HG02970 (cell line): ENCODE measurements at regions not wholly inside any gene's neighbourhood (a gene's known extent, or its start where the extent isn't known, plus 50 kb on each side); places are given as distances from the start of the nearest gene placed in this dataset.
"Not testable (repeated sequence)": the region's sequence is repeated elsewhere in the genome, so short reads cannot be mapped to it uniquely, and the experiment has no call there.

Source experiments
- ATAC-seq: cut with Tn5 transposase; IDR thresholded peaks from one replicate; pipeline ENCODE4 v1.9.1; 2021; ENCODE audit warnings: mild to moderate bottlenecking, moderate library complexity, moderate number of reproducible peaks; ENCODE audit not compliant: unreplicated experiment, low FRiP score

DNA sequence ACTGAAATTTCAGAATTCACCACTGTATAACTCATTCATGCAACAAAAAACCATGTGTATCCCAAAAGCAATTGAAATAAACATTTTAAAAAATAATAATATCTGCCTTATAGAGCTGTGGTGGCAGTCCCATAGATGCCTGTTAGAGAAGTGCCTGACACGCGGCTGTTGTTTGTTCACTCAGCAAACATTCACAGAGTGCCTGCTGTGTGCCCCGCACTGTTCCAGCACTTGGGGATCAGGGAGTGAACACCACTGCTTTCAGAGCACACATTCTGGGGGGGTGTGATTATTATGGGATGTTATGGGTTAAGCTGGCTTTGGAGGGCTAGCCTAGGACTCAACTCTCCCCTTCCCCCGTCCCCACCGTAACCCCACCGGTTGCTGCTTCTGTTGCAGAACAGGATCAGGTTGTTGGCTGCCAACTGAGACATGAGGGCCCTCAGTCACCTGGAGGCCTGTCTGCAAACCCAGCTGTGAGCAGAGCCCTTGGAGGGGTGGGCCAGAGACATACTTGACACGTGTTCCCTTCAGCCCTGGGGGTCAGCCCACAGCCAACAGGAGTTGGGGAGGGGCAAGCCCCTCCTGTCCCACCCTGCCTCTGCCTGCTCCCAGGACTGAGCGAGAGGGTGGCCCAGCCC, 103.3 kb upstream of the CIBAR2 start:
- no peak for ATAC-seq

- no peak for ATAC-seq
Measured at GRCh38 chr16:85216522-85217375, 104.5 kb upstream of the CIBAR2 start.

GRCh38 chr16:85220125-85220839, 108.0 kb upstream of the CIBAR2 start:
- no peak for ATAC-seq

- ATAC-seq: no peak
Measured at GRCh38 chr16:85220964-85221731, 108.9 kb upstream of the CIBAR2 start.

- ATAC-seq: no peak
Measured at GRCh38 chr16:85221771-85222154, 109.5 kb upstream of the CIBAR2 start.

GRCh38 chr16:85222155-85222863, 110.0 kb upstream of the CIBAR2 start:
- ATAC-seq: no peak

DNA sequence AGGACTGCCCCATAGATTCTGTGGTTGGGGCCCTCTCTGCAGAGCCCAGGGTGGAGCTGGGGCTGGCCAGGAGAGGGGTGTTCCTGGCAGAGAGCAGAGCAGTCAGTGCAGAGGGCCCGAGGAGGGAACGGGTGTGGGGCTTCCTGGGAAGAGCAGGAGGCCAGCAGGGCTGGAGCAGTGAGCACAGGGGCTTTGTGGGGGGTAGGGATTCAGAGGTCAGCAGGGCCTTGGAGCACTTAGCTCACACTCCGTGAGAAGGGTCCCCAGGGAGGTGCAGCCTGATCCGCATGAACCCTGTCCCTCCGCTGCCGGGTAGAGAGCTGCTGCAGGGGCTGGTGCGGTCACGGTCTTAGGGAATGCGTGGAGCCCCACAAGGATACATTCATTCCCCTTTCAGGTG, 113.0 kb upstream of the CIBAR2 start:
- no peak for ATAC-seq

DNA sequence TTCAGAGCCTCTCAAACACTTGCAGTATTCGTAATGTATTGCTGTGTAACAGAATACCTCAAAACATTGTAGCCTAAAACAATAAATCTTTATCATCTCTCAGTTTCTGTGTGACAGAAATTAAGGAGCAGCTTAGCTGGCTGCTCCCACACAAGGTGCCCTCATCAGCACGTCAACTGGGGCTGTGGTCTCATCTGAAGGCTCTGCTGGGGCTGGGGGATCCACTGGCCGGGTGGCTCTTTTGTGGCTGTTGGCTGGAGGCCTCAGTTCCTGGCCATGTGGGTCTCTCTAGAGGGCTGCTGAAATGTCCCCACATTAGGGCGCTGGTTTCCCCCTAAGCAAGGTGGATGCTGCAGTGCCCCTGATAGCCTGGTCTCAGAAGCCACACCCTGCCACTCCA, 113.4 kb upstream of the CIBAR2 start:
- ATAC-seq: no peak

DNA sequence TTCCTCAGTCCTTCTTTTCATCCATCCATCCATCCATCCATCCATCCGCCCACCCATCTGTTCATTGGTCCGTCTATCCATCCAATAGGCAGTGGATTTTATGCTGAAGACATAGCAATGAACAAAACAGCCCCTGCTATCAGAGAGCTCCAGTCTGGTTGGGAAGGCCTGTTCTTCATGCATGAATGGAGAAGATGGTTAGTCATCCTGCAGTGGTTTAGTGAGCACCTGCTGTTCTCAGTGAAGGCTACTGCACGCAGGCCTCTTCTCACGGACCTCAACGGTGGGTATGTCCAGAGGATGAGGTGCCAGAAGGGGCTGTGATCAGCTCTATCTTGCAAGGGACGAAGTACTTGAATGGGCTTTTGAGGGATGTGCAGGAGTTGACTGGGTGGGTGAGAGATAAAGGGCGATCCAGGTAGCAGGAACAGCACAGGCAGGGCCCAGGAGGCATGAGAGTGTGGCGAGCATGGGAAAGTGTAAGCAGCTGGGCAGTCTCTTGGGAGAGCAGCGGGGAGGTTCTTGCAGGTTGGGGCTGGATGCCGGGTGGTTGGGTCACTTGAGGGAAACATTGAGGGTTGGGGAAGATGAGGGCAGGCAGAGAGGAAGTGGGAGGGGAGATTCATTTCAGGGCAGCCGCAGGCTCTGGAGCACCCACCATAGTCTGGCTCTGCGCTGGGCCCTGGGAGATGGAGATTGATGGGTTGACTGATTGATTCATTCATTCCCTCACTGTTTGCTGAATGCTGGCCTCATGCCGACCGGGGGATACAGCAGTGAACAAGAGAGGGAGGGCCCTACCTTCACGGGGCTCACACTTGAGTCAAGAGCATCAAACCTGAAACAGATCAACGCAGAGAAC, 115.0 kb upstream of the CIBAR2 start:
- ATAC-seq: peak; percentile 74

DNA sequence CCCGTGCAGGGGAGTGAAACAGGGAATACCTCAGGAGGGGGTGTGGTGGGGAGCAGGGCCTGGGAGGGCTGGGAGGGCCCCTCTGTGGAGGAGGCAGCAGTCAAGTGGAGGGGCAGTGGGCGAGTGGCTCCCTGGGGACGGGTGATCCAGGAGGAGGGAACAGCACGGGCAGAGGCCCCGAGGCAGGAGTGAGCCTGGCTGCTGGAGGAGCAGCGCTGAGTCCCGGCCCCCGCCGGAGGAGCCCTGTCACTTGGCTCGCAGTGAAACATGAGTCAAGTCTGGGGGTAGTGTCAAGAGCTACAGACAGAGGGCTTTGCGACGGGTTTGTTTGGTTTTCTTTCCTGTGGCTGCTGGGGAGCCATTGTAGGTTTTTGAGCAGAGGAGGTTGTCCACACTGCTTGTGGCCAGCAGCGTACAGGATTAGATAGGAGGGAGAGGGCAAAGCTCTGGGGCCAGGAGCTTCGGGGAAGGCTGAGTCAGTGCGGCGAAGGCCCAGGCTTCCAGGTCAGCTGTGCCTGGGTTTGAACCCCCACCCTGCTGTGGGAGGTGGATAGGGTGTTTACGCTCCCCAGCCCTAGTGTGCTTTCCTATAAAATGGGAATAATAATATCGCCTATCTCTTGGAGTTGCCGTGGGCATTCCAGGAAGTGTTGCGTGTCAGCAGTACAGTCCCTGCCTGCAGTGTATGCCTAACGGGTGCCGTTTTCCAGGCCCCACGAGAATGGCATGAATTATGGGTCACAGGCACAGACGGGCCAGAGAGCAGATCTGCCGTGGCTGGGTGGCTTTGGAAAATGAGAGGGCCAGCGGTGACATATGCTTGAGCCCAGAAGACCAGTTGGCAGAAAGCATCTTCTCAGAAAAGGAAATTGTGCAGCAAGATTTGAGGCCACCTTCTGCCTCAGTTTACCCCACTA, 115.9 kb upstream of the CIBAR2 start:
- no peak for ATAC-seq

DNA sequence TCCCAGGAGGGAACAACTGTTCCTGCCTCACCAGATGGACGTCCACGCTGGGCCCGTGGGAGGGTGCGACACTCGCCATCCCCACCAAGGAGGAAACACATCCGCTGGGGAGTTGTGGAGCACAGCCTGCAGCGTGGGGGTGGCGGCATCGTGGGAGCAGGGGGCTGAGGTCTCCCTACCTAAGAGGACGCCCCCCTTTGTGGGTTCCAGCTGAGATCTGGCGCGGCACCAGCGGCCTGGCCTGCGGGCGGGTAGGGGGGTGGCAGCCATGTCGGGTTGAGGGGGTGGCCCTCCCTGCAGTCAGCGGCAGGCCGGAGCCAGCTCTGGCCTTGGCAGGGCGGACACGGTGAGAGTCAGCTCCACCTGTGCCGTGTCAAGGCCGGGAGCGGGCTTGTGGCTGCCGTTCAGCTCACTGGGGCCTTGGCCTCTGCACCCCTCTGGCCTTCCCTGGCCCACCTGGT, 116.7 kb upstream of the CIBAR2 start:
- no peak for ATAC-seq

DNA sequence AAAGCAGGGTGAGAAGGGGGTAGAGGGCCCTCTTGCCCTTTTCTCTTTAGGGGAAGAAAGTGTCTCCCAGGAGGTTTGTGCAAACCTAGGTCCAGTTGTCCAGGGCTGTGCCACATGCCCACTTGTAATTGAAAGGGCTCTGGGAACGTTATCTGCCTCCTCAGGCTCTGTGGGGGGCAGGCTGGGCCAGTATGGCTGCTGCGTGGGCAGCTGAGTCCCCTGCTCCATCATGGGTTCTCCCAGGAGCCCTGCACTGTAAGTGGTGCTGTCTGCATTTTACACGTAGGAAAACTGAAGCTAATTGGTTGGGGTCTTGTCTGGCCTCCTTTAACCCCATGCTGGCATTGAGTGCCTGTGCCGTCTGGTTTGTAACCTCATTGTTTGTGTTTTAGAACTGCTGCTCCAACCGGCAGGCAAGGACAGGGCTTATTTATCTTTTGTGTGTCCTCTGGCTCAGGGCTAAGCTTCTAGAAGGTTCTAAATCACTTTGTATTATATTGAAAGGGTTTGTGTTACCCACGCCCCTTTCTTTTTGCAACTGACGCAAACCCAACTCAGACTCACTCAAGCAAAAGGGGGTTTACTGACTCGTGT, 117.7 kb upstream of the CIBAR2 start:
- ATAC-seq: no peak

- not testable (repeated sequence) for ATAC-seq
Measured at GRCh38 chr16:85230764-85231383, 118.6 kb upstream of the CIBAR2 start.

DNA sequence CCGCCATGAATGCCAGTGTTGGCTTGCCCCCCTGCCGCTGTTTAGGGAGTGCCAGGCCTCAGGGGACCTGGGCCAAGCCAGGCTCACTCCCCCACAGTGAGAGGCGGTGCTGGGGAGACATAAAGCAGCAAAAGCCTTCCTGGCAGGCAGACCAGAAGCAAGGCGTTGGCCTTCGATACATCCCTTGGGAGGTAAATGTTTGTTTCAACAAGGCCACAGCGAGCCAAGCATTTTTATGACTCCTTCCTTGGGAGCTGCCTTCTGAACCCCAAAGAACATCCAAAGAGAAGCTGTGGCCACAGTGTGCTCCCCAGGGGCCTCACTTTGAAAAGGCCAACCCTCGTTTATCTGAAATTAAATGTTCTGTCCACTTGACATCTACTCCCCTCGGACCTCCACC, 119.7 kb upstream of the CIBAR2 start:
- no peak for ATAC-seq

DNA sequence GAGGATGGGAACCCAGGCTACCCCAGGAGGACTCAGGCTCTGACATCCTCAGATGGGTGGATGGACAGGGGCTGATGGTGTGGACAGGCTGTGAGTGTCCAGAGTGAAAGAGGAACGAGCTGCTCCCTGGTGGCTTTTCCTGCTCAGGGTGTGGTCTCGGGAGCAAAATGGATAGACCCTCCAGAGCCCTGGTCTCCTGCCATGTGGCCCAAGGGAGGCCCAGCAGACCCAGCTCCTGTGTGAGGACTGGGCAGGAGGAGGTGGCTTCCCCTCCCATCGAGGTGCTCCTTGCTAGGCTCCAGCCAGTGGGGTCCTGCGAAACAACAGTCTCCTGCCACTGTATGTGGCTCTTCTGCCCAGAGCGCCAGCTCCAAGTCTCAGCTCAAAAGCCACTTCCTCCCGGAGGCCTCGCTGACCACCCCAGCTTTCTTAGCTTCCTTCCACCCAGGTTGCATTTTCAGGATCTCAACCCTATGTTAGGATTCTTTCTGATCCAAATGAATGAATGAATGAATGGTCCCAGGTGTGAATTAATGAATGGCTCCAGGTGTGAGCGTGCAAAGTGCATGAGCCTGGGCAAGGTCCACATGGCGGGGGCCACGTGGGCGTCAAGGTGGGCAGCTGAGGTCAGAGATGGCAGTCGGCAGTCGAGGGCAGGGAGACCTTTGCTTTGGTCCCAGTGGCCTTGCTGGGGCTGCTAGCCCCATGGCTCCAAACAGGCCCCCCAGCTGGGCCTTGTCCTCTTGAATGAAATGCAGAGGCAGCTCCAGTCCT, 120.3 kb upstream of the CIBAR2 start:
- ATAC-seq: no peak

- ATAC-seq: no peak
Measured at GRCh38 chr16:85233516-85233915, 121.2 kb upstream of the CIBAR2 start.
